ENCODE measurements at regions not wholly inside any gene's neighbourhood (a gene's known extent, or its start where the extent isn't known, plus 50 kb on each side); places are given as distances from the start of the nearest gene placed in this dataset.

GRCh38 chr3:113075588-113075987 is 84.8 kb downstream of the GTPBP8 start:
- no peak overlapping the region for H3K4me3 ChIP-seq (ENCODE audit: low read depth, low read length)
- in situ Hi-C loops (cut with HindIII; ENCODE audit: low sequenced_read_pairs) = no loop called here
- DNase-seq (ENCODE audit: low read depth, low spot score) = no peak
- TF ChIP-seq CTCF (IDR thresholded peaks at IDR 0.05; ENCODE audit: low read depth, low read length) = no peak

- H3K4me3 ChIP-seq (ENCODE audit: low read depth, low read length) = no peak overlapping the region
- no peak for TF ChIP-seq CTCF (IDR thresholded peaks at IDR 0.05; ENCODE audit: low read depth, low read length)
These were observed 88.6 kb downstream of the GTPBP8 start for GRCh38 chr3:113079218-113079961.

GRCh38 chr3:113084777-113085176 is 94.0 kb downstream of the GTPBP8 start:
- no peak for TF ChIP-seq CTCF (IDR thresholded peaks at IDR 0.05; ENCODE audit: low read depth, low read length)
- H3K4me3 ChIP-seq (ENCODE audit: low read depth, low read length) = no peak overlapping the region
- in situ Hi-C loops (cut with HindIII; ENCODE audit: low sequenced_read_pairs) = no loop called here
- peak; percentile 80 for DNase-seq (ENCODE audit: low read depth, low spot score)

More at GRCh38 chr3:113079218-113079961, 88.6 kb downstream of the GTPBP8 start:
- in situ Hi-C loops (cut with HindIII; ENCODE audit: low sequenced_read_pairs) = no loop called here
- no peak for DNase-seq (ENCODE audit: low read depth, low spot score)

GRCh38 chr3:113086560-113087461 is 96.0 kb downstream of the GTPBP8 start:
- no peak overlapping the region for H3K4me3 ChIP-seq (ENCODE audit: low read depth, low read length)
- in situ Hi-C loops (cut with HindIII; ENCODE audit: low sequenced_read_pairs) = no loop called here
- no peak for TF ChIP-seq CTCF (IDR thresholded peaks at IDR 0.05; ENCODE audit: low read depth, low read length)
- no peak for DNase-seq (ENCODE audit: low read depth, low spot score)

- H3K4me3 ChIP-seq (ENCODE audit: low read depth, low read length) = no peak overlapping the region
- no peak for DNase-seq (ENCODE audit: low read depth, low spot score)
- no peak for TF ChIP-seq CTCF (IDR thresholded peaks at IDR 0.05; ENCODE audit: low read depth, low read length)
- in situ Hi-C loops (cut with HindIII; ENCODE audit: low sequenced_read_pairs) = no loop called here
These were observed 97.8 kb downstream of the GTPBP8 start for GRCh38 chr3:113088616-113089015.

GRCh38 chr3:113091417-113091816 is 100.6 kb downstream of the GTPBP8 start:
- no peak for DNase-seq (ENCODE audit: low read depth, low spot score)
- no peak for TF ChIP-seq CTCF (IDR thresholded peaks at IDR 0.05; ENCODE audit: low read depth, low read length)
- in situ Hi-C loops (cut with HindIII; ENCODE audit: low sequenced_read_pairs) = no loop called here
- H3K4me3 ChIP-seq (ENCODE audit: low read depth, low read length) = no peak overlapping the region

Measured in astrocyte of the spinal cord (primary cell).